ENCODE measurements at regions not wholly inside any gene's neighbourhood (a gene's known extent, or its start where the extent isn't known, plus 50 kb on each side); places are given as distances from the start of the nearest gene placed in this dataset.
A peak's percentile ranks its signal among the peaks of the same experiment; 100 is the strongest.

DNA sequence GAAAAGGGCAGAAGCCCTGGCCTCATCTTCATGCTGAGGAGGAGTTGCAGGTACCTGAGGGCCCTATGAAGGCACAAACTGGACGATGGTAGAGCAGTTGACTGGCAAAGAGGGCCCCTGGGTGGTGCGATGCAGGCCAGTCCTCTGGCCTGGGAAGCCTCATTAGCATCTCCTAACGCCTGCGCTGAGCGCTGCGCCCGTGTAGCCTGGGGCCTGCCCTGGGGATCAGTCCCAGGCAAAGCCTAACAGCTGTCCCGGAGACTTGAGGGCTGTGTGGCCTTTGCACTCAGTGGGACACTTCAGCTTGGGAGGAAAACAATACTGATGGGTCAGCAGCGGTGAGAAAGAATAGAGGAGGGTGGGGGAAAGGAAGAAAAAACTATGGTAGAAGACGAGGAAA lies 187.7 kb downstream of the RAP2A start:
- H3K9me3 ChIP-seq: no peaks in the 10 kb centered on the region

DNA sequence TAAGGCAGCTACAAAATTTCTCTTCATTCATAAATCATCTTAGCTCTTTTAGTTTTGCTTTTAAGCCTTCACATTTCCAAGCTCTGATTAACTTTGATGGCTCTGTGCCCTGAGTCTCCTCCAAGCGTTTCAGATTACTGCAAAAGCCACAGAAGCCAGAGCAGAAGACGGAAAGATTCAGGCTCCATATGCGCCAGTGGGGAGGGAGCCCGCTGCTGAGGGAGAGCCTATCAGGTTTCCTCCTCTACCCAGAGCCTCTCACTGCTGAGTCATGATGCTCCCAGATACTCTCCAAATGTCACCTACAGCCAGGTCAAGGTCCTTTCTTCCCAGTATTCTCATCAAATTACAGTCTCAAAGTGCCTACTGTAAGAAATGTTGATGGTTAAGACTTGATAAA lies 193.6 kb downstream of the RAP2A start:
- peak in 3 of 4 donors; percentile 77 to 83 (median 83) for ATAC-seq
- peak in 4 of 5 donors; percentile 33 to 40 (median 38) for DNase-seq

More for the DNA sequence above, 187.7 kb downstream of the RAP2A start:
- peak in 1 of 4 donors; percentile 46 for ATAC-seq
- no peak for DNase-seq
- Histone ChIP-seq H3K4me1 (no peaks in the 10 kb centered on the region), H3K4me3 (no peak overlapping the region), H3K27me3 (peaks cover 0 to 6% (median 0%) of the 10 kb centered on the region in 9 donors), H3K27ac (no peak overlapping the region), H3K36me3 (no peaks in the 10 kb centered on the region)
- intact Hi-C loops (cut with DNase I): no loop called here
- TF ChIP-seq, protein P1, sequence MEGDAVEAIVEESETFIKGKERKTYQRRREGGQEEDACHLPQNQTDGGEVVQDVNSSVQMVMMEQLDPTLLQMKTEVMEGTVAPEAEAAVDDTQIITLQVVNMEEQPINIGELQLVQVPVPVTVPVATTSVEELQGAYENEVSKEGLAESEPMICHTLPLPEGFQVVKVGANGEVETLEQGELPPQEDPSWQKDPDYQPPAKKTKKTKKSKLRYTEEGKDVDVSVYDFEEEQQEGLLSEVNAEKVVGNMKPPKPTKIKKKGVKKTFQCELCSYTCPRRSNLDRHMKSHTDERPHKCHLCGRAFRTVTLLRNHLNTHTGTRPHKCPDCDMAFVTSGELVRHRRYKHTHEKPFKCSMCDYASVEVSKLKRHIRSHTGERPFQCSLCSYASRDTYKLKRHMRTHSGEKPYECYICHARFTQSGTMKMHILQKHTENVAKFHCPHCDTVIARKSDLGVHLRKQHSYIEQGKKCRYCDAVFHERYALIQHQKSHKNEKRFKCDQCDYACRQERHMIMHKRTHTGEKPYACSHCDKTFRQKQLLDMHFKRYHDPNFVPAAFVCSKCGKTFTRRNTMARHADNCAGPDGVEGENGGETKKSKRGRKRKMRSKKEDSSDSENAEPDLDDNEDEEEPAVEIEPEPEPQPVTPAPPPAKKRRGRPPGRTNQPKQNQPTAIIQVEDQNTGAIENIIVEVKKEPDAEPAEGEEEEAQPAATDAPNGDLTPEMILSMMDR (IDR thresholded peaks at IDR 0.05): no peak
- no peak for TF ChIP-seq POLR2A (IDR thresholded peaks at IDR 0.05)
- 49 to 59% (median 50%) methylated on average over 10 of the region's 10 CpGs for WGBS, 4 donors

DNA sequence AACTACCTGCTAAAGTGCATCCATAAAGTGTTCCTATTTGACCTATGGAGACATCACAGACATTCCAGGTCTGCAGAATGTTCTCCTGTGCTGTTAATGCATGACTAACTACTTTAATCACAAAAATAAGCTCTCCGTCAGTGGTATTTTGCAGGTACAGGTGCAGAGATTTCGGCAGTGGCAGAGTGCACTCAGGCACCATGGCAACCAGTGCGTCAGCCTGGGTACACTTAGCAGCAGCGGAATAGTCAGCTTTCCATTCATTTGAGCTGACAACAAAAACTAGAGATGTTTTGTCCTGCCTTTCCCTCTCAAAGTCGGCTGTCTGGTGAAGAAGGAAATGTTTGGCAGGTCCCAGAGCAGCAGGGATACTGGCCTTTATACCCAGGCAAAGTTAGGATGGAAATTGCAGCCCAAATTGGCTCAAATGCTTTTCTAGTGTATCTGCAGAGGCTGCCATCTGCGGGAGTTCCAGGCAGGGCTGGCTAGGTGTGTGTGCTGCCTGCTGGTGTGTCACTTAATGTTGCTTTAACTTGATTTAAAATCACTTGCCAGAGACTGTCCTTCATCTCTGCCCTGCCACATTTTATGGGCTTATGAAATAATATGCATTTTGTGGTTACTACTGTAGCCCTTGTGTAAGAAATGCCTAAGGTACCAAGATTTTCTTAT lies 195.8 kb downstream of the RAP2A start:
- no peak for TF ChIP-seq POLR2A (IDR thresholded peaks at IDR 0.05)
- TF ChIP-seq, protein P1 (IDR thresholded peaks at IDR 0.05): no peak
- H3K4me1 ChIP-seq: peaks cover 0 to 9% (median 0%) of the 10 kb centered on the region in 12 donors
- peaks cover 0 to 26% (median 7%) of the 10 kb centered on the region in 12 donors for H3K9me3 ChIP-seq
- no peaks in the 10 kb centered on the region for H3K27me3 ChIP-seq
- ATAC-seq (no peak), DNase-seq (no peak)
- no peak overlapping the region for H3K4me3 ChIP-seq
- no peaks in the 10 kb centered on the region for H3K36me3 ChIP-seq
- intact Hi-C loops (cut with DNase I): no loop called here
- WGBS, 4 donors: 70 to 77% (median 72%) methylated on average over 6 of the region's 6 CpGs
- no peak overlapping the region for H3K27ac ChIP-seq

More for the DNA sequence above, 193.6 kb downstream of the RAP2A start:
- 33 to 43% (median 38%) methylated on average over 4 of the region's 4 CpGs for WGBS, 4 donors
- H3K36me3 ChIP-seq: no peaks in the 10 kb centered on the region
- peaks cover 0 to 9% (median 0%) of the 10 kb centered on the region in 12 donors for H3K4me1 ChIP-seq
- intact Hi-C loops (cut with DNase I): no loop called here
- peaks cover 0 to 16% (median 6%) of the 10 kb centered on the region in 12 donors for H3K9me3 ChIP-seq
- no peak overlapping the region for H3K27ac ChIP-seq
- no peaks in the 10 kb centered on the region for H3K27me3 ChIP-seq
- H3K4me3 ChIP-seq: no peak overlapping the region
- TF ChIP-seq POLR2A (IDR thresholded peaks at IDR 0.05): no peak
- TF ChIP-seq, protein P1 (IDR thresholded peaks at IDR 0.05): no peak

DNA sequence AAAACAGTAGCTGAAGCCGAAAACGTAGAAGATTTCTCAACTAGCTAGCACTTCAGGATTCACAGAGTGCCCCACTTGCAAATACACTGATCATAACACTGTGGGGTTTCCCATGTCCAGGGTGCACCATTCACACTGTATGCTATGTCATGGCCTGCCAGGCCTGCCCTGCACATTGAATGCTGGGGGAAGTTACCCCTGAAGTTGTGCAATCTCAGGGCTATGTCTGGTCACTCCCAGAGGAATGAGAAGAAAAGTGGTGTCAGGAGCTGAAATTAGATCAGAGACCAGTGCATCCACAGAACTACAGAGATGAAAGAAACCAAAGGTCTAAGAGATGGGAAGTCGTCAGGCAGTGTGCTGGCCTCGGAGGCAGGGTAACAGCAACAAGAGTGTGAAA lies 196.8 kb downstream of the RAP2A start:
- WGBS, 4 donors: 88 to 93% (median 91%) methylated on average over 4 of the region's 4 CpGs
- TF ChIP-seq, protein P1 (IDR thresholded peaks at IDR 0.05): no peak
- TF ChIP-seq POLR2A (IDR thresholded peaks at IDR 0.05): no peak
- Histone ChIP-seq H3K27me3 (no peaks in the 10 kb centered on the region), H3K4me1 (peaks cover 0 to 9% (median 0%) of the 10 kb centered on the region in 12 donors), H3K27ac (no peak overlapping the region), H3K9me3 (peaks cover 0 to 26% (median 7%) of the 10 kb centered on the region in 12 donors), H3K36me3 (no peaks in the 10 kb centered on the region), H3K4me3 (no peak overlapping the region)
- intact Hi-C loops (cut with DNase I): no loop called here
- ATAC-seq (no peak), DNase-seq (no peak)
